ENCODE measurements at regions not wholly inside any gene's neighbourhood (a gene's known extent, or its start where the extent isn't known, plus 50 kb on each side); places are given as distances from the start of the nearest gene placed in this dataset.
A peak's percentile ranks its signal among the peaks of the same experiment; 100 is the strongest.

DNA sequence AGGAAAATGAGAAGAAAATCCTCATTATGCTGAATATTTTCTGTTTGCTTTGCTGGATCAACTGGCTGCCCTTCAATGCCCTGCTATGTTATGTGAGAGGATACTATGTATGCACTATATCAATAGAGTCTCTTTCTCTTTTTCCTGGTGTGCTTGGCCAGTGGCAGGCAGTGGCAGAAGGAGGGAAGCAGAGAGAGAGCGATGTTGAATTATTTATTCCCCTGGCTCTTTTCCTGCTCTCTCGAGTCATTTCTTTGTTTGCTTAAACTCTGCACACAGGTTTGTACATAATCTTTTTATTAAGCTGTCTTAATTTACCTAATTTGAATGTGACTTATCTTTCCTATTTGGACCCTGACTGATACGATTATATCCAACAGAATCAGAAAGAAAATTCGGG is 1727.3 kb downstream of the SUCLG1 start:
- TF ChIP-seq, protein P1, sequence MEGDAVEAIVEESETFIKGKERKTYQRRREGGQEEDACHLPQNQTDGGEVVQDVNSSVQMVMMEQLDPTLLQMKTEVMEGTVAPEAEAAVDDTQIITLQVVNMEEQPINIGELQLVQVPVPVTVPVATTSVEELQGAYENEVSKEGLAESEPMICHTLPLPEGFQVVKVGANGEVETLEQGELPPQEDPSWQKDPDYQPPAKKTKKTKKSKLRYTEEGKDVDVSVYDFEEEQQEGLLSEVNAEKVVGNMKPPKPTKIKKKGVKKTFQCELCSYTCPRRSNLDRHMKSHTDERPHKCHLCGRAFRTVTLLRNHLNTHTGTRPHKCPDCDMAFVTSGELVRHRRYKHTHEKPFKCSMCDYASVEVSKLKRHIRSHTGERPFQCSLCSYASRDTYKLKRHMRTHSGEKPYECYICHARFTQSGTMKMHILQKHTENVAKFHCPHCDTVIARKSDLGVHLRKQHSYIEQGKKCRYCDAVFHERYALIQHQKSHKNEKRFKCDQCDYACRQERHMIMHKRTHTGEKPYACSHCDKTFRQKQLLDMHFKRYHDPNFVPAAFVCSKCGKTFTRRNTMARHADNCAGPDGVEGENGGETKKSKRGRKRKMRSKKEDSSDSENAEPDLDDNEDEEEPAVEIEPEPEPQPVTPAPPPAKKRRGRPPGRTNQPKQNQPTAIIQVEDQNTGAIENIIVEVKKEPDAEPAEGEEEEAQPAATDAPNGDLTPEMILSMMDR (IDR thresholded peaks at IDR 0.05; ENCODE audit: low read depth, low read length), result no peak
- H3K4me3 ChIP-seq (replicated peaks in 1 of 2; ENCODE audit: low read depth in 2 of 2, low read length in 2 of 2), result no peak overlapping the region
- no peak for DNase-seq (ENCODE audit: low read depth in 2 of 2)

DNA sequence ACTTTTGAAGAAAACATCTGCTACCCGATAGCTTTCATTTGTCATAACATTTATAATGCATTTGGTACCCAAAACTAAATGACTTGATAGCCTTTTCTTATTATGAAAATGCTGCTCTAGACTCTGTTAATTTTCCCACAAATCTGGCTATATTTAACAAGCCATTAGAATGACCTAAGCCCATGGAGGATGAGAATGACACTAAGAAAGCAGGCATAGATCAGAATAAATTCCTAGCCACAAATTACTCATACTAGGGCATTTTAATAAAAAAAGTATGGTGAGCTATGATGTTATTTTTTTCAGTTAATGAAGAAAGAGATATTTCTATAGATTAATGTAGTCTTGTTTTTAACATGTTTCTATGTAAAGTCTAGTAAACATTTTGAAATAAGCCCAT is 1728.3 kb downstream of the SUCLG1 start:
- TF ChIP-seq, protein P1 (IDR thresholded peaks at IDR 0.05; ENCODE audit: low read depth, low read length), result no peak
- DNase-seq (ENCODE audit: low read depth in 2 of 2), result no peak

DNA sequence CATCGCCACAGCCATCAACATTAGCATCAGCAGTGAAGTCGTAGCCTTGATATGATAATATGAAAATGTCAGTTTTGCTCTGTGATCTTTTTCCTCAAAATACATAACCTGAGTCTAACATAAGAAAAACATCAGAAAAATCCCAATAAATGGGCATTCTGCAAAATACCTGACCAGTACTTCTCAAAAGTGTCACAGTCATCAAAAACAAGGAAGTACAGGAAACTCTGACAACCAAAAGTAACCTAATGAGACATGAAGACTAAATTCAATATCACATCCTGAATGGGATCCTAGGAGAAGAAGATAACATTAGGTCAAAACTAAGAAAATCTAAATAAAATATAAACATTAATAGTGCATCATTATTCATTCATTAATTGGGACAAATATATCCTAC is 1731.0 kb downstream of the SUCLG1 start:
- no peak overlapping the region for H3K4me3 ChIP-seq (replicated peaks in 1 of 2; ENCODE audit: low read depth in 2 of 2, low read length in 2 of 2)
- DNase-seq (ENCODE audit: low read depth in 2 of 2), result no peak
- TF ChIP-seq, protein P1 (IDR thresholded peaks at IDR 0.05; ENCODE audit: low read depth, low read length), result no peak

More for the DNA sequence above, 1728.3 kb downstream of the SUCLG1 start:
- H3K4me3 ChIP-seq (replicated peaks in 1 of 2; ENCODE audit: low read depth in 2 of 2, low read length in 2 of 2), result no peak overlapping the region

DNA sequence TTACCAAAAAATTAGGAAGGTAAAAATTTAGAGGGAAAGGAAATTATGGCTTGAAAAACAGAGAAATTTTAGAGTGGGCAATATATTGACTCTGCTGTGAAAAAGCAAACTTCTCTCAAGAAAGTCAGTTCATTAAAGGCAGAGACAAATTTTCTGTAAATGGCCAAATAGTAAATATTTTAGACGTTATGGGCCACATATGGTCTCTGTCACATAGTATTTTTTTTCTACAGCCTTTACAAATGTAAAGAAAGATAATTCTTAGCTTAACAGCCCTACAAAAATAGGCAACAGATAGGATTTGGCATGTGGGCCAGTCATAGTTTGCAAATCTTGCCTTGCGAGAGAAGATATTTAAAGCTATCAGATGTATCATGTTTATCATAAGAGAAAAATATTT is 1750.4 kb downstream of the SUCLG1 start:
- TF ChIP-seq, protein P1 (IDR thresholded peaks at IDR 0.05; ENCODE audit: low read depth, low read length), result no peak
- H3K4me3 ChIP-seq (replicated peaks in 1 of 2; ENCODE audit: low read depth in 2 of 2, low read length in 2 of 2), result no peak overlapping the region
- no peak for DNase-seq (ENCODE audit: low read depth in 2 of 2)

DNA sequence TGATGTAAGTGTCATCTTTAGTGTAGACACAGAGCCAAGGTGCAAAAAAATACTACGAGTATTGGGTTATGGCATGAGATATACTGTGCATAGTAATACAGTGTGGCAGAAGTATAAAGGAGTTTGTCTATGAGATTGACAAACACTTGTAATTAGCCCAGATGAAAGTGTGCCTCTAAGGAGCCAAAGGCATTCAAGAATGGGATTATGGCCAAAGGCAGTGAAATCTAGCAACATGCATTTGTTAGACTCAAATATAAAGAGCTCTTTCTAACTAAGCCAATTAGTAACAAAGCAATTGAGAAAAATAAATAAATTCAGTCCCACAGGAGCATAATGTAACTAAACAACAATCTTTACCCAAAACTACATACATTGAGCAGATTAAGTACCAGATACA is 1761.8 kb downstream of the SUCLG1 start:
- TF ChIP-seq, protein P1 (IDR thresholded peaks at IDR 0.05; ENCODE audit: low read depth, low read length), result no peak
- H3K4me3 ChIP-seq (replicated peaks in 1 of 2; ENCODE audit: low read depth in 2 of 2, low read length in 2 of 2), result no peak overlapping the region
- no peak for DNase-seq (ENCODE audit: low read depth in 2 of 2)

DNA sequence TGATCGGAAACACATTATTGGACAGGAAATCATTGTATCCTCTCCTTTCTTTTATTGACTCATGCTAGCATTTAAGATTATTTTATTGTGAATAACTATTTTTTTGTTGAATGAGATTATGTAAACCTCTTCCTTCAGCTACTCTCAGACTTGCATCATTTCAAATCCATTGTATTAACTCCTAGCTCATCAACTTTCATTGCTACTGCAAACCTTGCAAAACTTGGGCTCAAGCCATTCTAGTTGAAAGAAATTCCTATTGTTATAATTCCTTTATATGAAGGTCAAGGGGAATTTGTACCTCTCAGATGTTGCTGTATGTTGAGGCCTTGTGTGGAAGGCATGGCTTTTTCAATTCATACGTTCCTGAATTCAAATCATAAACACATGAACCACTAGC is 1764.6 kb downstream of the SUCLG1 start:
- no peak overlapping the region for H3K4me3 ChIP-seq (replicated peaks in 1 of 2; ENCODE audit: low read depth in 2 of 2, low read length in 2 of 2)
- peak; percentile 11 to 15 for DNase-seq (ENCODE audit: low read depth in 2 of 2)
- TF ChIP-seq, protein P1 (IDR thresholded peaks at IDR 0.05; ENCODE audit: low read depth, low read length), result no peak

DNA sequence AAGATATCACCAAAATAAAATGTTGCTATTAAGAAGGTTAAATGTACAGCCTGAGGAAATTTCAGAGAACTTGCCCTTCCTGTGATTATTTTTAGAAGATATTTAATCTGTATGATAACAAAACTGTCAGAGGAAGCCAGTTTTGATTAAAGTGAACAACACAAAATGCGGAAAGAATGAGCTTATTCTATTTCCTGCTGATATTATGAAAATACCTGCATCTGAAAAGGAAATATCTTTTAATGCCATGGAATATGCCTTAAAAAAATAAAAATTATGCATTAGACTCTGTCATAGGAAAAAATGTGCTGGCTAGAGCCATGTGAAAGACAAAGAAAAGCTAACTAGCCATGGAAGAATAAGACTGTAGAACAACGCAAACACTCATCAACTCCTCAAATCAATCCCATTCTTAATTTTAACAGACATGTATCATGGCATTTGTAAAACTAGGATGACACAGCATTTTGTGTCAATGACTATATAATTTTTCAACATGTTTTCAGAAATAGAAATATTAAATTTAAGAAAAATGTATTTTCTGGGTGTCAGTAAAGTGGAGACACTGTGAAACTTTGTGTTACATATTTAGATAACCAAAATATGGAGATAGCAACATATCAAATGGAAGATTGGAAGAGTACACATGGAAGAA is 1768.2 kb downstream of the SUCLG1 start:
- H3K4me3 ChIP-seq (replicated peaks in 1 of 2; ENCODE audit: low read depth in 2 of 2, low read length in 2 of 2), result no peak overlapping the region
- peak in 1 of 2 donors; percentile 9 for DNase-seq (ENCODE audit: low read depth in 2 of 2)
- TF ChIP-seq, protein P1 (IDR thresholded peaks at IDR 0.05; ENCODE audit: low read depth, low read length), result no peak
